Lower leg skin (tissue), 3 donors: ENCODE measurements at regions not wholly inside any gene's neighbourhood (a gene's known extent, or its start where the extent isn't known, plus 50 kb on each side); places are given as distances from the start of the nearest gene placed in this dataset.

Experiments
- CTCF ChIP-seq, 3 donors: fragments of 450-650 bp; IDR thresholded peaks; one replicate each; pipeline ENCODE4 v1.5.1; 2016; ENCODE audit warnings: antibody characterized with exemption in 3 of 3, mild to moderate bottlenecking in 3 of 3, moderate library complexity in 2 of 3
- POLR2A ChIP-seq, 2 donors: fragments of 450-650 bp; IDR thresholded peaks; one replicate each; pipeline ENCODE4 v1.6.1; 2016 to 2017; ENCODE audit warnings: antibody characterized with exemption in 2 of 2, mild to moderate bottlenecking in 1 of 2, moderate library complexity in 1 of 2

- no peak for TF ChIP-seq CTCF (IDR thresholded peaks at IDR 0.05)
- TF ChIP-seq POLR2A (IDR thresholded peaks at IDR 0.05) = no peak
Measured at GRCh38 chr18:65091744-65092329, 659.0 kb upstream of the CDH7 start.
